Effector memory CD4-positive, alpha-beta T cell (primary cell): ENCODE measurements at regions not wholly inside any gene's neighbourhood (a gene's known extent, or its start where the extent isn't known, plus 50 kb on each side); places are given as distances from the start of the nearest gene placed in this dataset.
"Not testable (repeated sequence)": the region's sequence is repeated elsewhere in the genome, so short reads cannot be mapped to it uniquely, and the experiment has no call there.

Experiments
- DNase-seq, 3 donors: peaks; one replicate each; pipeline ENCODE4 v3.0.0-alpha.2; 2020
- H3K27ac ChIP-seq: 2 replicates; pipeline ENCODE4 v1.7.0; 2013; ENCODE audit warnings: mild to moderate bottlenecking, low read length, moderate library complexity; ENCODE audit not compliant: insufficient read depth, poor library complexity, severe bottlenecking
- H3K27me3 ChIP-seq: replicated peaks from 2 replicates; pipeline ENCODE4 v1.7.0; 2013; ENCODE audit warnings: mild to moderate bottlenecking, low read length; ENCODE audit not compliant: insufficient read depth, control insufficient read depth, poor library complexity, severe bottlenecking
- H3K36me3 ChIP-seq: 2 replicates; pipeline ENCODE4 v1.7.0; 2013; ENCODE audit warnings: mild to moderate bottlenecking, low read length, moderate library complexity; ENCODE audit not compliant: control insufficient read depth, insufficient read depth
- H3K4me1 ChIP-seq: 2 replicates; pipeline ENCODE4 v1.7.0; 2013; ENCODE audit warnings: low read length, mild to moderate bottlenecking; ENCODE audit not compliant: control insufficient read depth, insufficient read depth, poor library complexity, severe bottlenecking
- H3K4me3 ChIP-seq: 2 replicates; pipeline ENCODE4 v1.7.0; 2013; ENCODE audit warnings: low read length, low read depth, mild to moderate bottlenecking; ENCODE audit not compliant: insufficient read depth, poor library complexity, severe bottlenecking
- H3K9me3 ChIP-seq: 2 replicates; pipeline ENCODE4 v1.7.0; 2013; ENCODE audit warnings: mild to moderate bottlenecking, low read length, moderate library complexity; ENCODE audit not compliant: control insufficient read depth

GRCh38 chr5:25301836-25302235 is 657.1 kb upstream of the CDH10 start:
- H3K27ac ChIP-seq: no peak overlapping the region
- no peak for DNase-seq
- H3K4me1 ChIP-seq: no peaks in the 10 kb centered on the region
- no peaks in the 10 kb centered on the region for H3K36me3 ChIP-seq
- H3K27me3 ChIP-seq: no peaks in the 10 kb centered on the region
- no peaks in the 10 kb centered on the region for H3K9me3 ChIP-seq
- no peak overlapping the region for H3K4me3 ChIP-seq

GRCh38 chr5:25295067-25295466 is 650.3 kb upstream of the CDH10 start:
- no peaks in the 10 kb centered on the region for H3K9me3 ChIP-seq
- H3K36me3 ChIP-seq: no peaks in the 10 kb centered on the region
- no peak for DNase-seq
- H3K4me3 ChIP-seq: no peak overlapping the region
- H3K4me1 ChIP-seq: no peaks in the 10 kb centered on the region
- no peak overlapping the region for H3K27ac ChIP-seq
- H3K27me3 ChIP-seq: no peaks in the 10 kb centered on the region

- not testable (repeated sequence) for H3K4me1 ChIP-seq, H3K4me3 ChIP-seq, H3K36me3 ChIP-seq, H3K27me3 ChIP-seq, DNase-seq, H3K9me3 ChIP-seq, H3K27ac ChIP-seq
Measured at GRCh38 chr5:25289766-25290165, 645.0 kb upstream of the CDH10 start.

- Histone ChIP-seq H3K27ac (no peak overlapping the region), H3K27me3 (no peaks in the 10 kb centered on the region), H3K4me1 (no peaks in the 10 kb centered on the region), H3K4me3 (no peak overlapping the region), H3K36me3 (no peaks in the 10 kb centered on the region), H3K9me3 (no peaks in the 10 kb centered on the region)
- no peak for DNase-seq
Measured at GRCh38 chr5:25286319-25286718, 641.5 kb upstream of the CDH10 start.

- H3K9me3 ChIP-seq: no peaks in the 10 kb centered on the region
- H3K4me1 ChIP-seq: no peaks in the 10 kb centered on the region
- no peaks in the 10 kb centered on the region for H3K36me3 ChIP-seq
- no peak for DNase-seq
- H3K4me3 ChIP-seq: no peak overlapping the region
- no peak overlapping the region for H3K27ac ChIP-seq
- no peaks in the 10 kb centered on the region for H3K27me3 ChIP-seq
Measured at GRCh38 chr5:25285136-25285535, 640.4 kb upstream of the CDH10 start.

GRCh38 chr5:25263507-25263906 is 618.7 kb upstream of the CDH10 start:
- not testable (repeated sequence) for H3K4me3 ChIP-seq, H3K4me1 ChIP-seq, H3K9me3 ChIP-seq, H3K36me3 ChIP-seq, DNase-seq, H3K27me3 ChIP-seq, H3K27ac ChIP-seq

- Histone ChIP-seq H3K9me3 (no peaks in the 10 kb centered on the region), H3K4me3 (no peak overlapping the region), H3K27ac (no peak overlapping the region), H3K27me3 (no peaks in the 10 kb centered on the region), H3K36me3 (no peaks in the 10 kb centered on the region), H3K4me1 (no peaks in the 10 kb centered on the region)
- DNase-seq: no peak
Measured at GRCh38 chr5:25262221-25262620, 617.4 kb upstream of the CDH10 start.

- H3K27ac ChIP-seq: no peak overlapping the region
Measured at GRCh38 chr5:25255128-25255527, 610.4 kb upstream of the CDH10 start.

GRCh38 chr5:25241981-25242380 is 597.2 kb upstream of the CDH10 start:
- Histone ChIP-seq H3K36me3 (no peaks in the 10 kb centered on the region), H3K4me3 (no peak overlapping the region), H3K27ac (no peak overlapping the region), H3K4me1 (no peaks in the 10 kb centered on the region), H3K27me3 (no peaks in the 10 kb centered on the region), H3K9me3 (no peaks in the 10 kb centered on the region)
- DNase-seq: no peak

More at GRCh38 chr5:25255128-25255527, 610.4 kb upstream of the CDH10 start:
- H3K4me1 ChIP-seq: no peaks in the 10 kb centered on the region
- no peak overlapping the region for H3K4me3 ChIP-seq
- no peaks in the 10 kb centered on the region for H3K36me3 ChIP-seq
- H3K27me3 ChIP-seq: no peaks in the 10 kb centered on the region
- no peaks in the 10 kb centered on the region for H3K9me3 ChIP-seq
- no peak for DNase-seq

GRCh38 chr5:25238720-25239119 is 593.9 kb upstream of the CDH10 start:
- not testable (repeated sequence) for H3K4me1 ChIP-seq, H3K27ac ChIP-seq, H3K36me3 ChIP-seq, H3K9me3 ChIP-seq, H3K4me3 ChIP-seq, H3K27me3 ChIP-seq, DNase-seq
